Activated CD4-positive, alpha-beta T cell treated with anti-CD3 and anti-CD28 coated beads, Interleukin-2, Interleukin-4, amounts not matched to agents 100 ng/mL and 50 ng/mL, durations not matched to agents 16 hours and 8 hours (primary cell): ENCODE measurements at regions not wholly inside any gene's neighbourhood (a gene's known extent, or its start where the extent isn't known, plus 50 kb on each side); places are given as distances from the start of the nearest gene placed in this dataset.

Source experiments
- DNase-seq: peaks from one replicate; pipeline ENCODE4 v3.0.0-alpha.2; 2020; ENCODE audit warnings: low spot score

DNA sequence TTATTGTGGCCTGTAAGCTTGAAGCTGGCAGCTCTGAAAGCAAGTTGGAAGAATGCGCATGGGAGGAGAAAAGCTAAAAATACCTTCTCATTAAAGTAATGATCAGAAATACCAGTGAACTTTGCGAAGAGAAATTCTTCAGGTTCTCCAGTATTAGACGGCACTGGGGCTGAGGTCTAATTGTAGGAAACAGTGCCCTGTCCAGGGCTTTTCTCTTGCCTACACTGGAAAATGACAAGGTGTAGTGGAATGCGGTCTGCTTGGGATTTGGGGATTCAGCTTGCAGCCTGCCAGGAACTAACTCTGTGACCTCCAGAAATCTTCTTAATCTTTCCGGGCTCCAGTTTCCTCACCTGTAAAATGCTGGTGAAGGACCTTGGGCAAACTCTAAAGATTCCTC lies 53.3 kb upstream of the KCNJ16 start:
- DNase-seq: no peak

DNA sequence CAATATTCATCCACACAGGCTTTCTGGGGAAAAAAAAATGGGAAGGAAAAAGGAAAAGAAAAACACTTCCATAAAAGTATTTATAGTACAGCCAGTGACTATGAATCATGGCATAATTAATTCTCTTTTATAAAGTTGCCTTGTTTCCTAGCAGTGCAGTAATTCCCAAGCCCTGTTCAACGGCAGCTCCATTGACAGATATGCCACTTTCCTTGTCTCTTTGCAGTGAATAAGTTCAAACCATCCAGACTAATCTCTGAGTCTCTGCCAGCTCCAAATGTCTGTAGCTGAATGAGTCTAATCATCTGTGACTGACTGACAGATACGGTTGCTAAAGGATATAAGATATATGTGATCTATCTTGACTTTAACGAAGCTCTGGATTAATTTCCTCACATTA lies 52.9 kb upstream of the KCNJ16 start:
- DNase-seq: no peak

DNA sequence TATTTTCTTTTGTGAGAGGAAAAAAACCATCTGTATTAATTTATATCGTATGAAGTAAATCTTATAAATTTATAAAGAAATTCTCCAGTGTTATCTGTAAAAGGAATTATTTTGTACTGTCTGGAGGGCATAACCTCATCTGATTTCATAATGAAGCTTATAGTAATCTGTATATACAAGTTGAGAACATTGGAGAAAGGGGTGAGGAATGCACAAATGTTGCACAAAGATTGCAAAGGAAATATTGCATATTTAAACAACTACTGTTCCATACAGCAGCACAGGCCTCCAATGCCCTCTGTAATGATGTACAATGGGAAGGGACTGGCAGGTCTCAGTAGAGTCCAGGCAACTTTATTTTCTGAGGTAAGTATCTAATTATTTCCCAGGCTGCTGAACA lies 50.8 kb upstream of the KCNJ16 start:
- DNase-seq: no peak
